ENCODE measurements at regions not wholly inside any gene's neighbourhood (a gene's known extent, or its start where the extent isn't known, plus 50 kb on each side); places are given as distances from the start of the nearest gene placed in this dataset.
"Not testable (repeated sequence)": the region's sequence is repeated elsewhere in the genome, so short reads cannot be mapped to it uniquely, and the experiment has no call there.

GRCh38 chr9:117936185-117937130, 232.3 kb downstream of the TLR4 start:
- no peak for DNase-seq (ENCODE audit: low read depth in 2 of 2, low spot score in 1 of 2)

- DNase-seq (ENCODE audit: low read depth in 2 of 2, low spot score in 1 of 2), result no peak
Observed at GRCh38 chr9:117938086-117938485, 233.9 kb downstream of the TLR4 start.

GRCh38 chr9:117938896-117939295, 234.7 kb downstream of the TLR4 start:
- DNase-seq (ENCODE audit: low read depth in 2 of 2, low spot score in 1 of 2), result no peak

- DNase-seq (ENCODE audit: low read depth in 2 of 2, low spot score in 1 of 2), result not testable (repeated sequence)
Observed at GRCh38 chr9:117944750-117945149, 240.5 kb downstream of the TLR4 start.

- no peak for DNase-seq (ENCODE audit: low read depth in 2 of 2, low spot score in 1 of 2)
Observed at GRCh38 chr9:117945286-117945685, 241.1 kb downstream of the TLR4 start.

GRCh38 chr9:117951127-117951526, 246.9 kb downstream of the TLR4 start:
- no peak for DNase-seq (ENCODE audit: low read depth in 2 of 2, low spot score in 1 of 2)

- no peak for DNase-seq (ENCODE audit: low read depth in 2 of 2, low spot score in 1 of 2)
Observed at GRCh38 chr9:117952581-117952980, 248.4 kb downstream of the TLR4 start.

- DNase-seq (ENCODE audit: low read depth in 2 of 2, low spot score in 1 of 2), result no peak
Observed at GRCh38 chr9:117957267-117957666, 253.1 kb downstream of the TLR4 start.

- DNase-seq (ENCODE audit: low read depth in 2 of 2, low spot score in 1 of 2), result no peak
Observed at GRCh38 chr9:117958726-117959125, 254.5 kb downstream of the TLR4 start.

- DNase-seq (ENCODE audit: low read depth in 2 of 2, low spot score in 1 of 2), result no peak
Observed at GRCh38 chr9:117963493-117964090, 259.4 kb downstream of the TLR4 start.

GRCh38 chr9:117970276-117971050, 266.3 kb downstream of the TLR4 start:
- DNase-seq (ENCODE audit: low read depth in 2 of 2, low spot score in 1 of 2), result no peak

GRCh38 chr9:117974108-117974507, 269.9 kb downstream of the TLR4 start:
- no peak for DNase-seq (ENCODE audit: low read depth in 2 of 2, low spot score in 1 of 2)

- DNase-seq (ENCODE audit: low read depth in 2 of 2, low spot score in 1 of 2), result no peak
Observed at GRCh38 chr9:117979914-117980313, 275.7 kb downstream of the TLR4 start.

- no peak for DNase-seq (ENCODE audit: low read depth in 2 of 2, low spot score in 1 of 2)
Observed at GRCh38 chr9:117987945-117988344, 283.7 kb downstream of the TLR4 start.

GRCh38 chr9:117992006-117992405, 287.8 kb downstream of the TLR4 start:
- no peak for DNase-seq (ENCODE audit: low read depth in 2 of 2, low spot score in 1 of 2)

GRCh38 chr9:118000581-118000980, 296.4 kb downstream of the TLR4 start:
- no peak for DNase-seq (ENCODE audit: low read depth in 2 of 2, low spot score in 1 of 2)

GRCh38 chr9:118003240-118003639, 299.0 kb downstream of the TLR4 start:
- DNase-seq (ENCODE audit: low read depth in 2 of 2, low spot score in 1 of 2), result no peak

GRCh38 chr9:118008246-118008645, 304.0 kb downstream of the TLR4 start:
- DNase-seq (ENCODE audit: low read depth in 2 of 2, low spot score in 1 of 2), result no peak

- DNase-seq (ENCODE audit: low read depth in 2 of 2, low spot score in 1 of 2), result no peak
Observed at GRCh38 chr9:118009614-118010013, 305.4 kb downstream of the TLR4 start.

GRCh38 chr9:118017607-118018122, 313.5 kb downstream of the TLR4 start:
- no peak for DNase-seq (ENCODE audit: low read depth in 2 of 2, low spot score in 1 of 2)

- DNase-seq (ENCODE audit: low read depth in 2 of 2, low spot score in 1 of 2), result no peak
Observed at GRCh38 chr9:118023644-118024043, 319.4 kb downstream of the TLR4 start.
